ENCODE measurements at regions not wholly inside any gene's neighbourhood (a gene's known extent, or its start where the extent isn't known, plus 50 kb on each side); places are given as distances from the start of the nearest gene placed in this dataset.

DNA sequence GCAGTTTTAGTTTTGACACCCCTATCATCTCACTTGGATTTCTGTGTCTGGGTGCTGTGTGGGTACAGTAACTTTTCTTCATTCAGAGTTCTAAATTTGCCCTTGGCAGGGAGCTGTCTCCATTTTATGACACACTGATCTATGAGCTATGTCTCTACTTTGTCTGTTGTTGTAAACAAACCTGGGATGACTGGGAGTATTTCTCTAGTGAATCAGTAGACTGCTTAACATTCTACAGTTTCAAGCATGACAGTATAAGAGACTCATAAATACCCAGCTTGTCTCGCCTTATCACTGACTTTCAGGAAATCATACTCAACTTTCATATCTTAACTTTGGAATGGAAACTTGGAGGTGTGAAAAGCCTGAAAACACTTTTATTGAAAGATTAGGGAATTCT lies 212.1 kb upstream of the NUDT12 start:
- H3K9me3 ChIP-seq: no peaks in the 10 kb centered on the region

GRCh38 chr5:103772248-103772647 lies 209.7 kb upstream of the NUDT12 start:
- TF ChIP-seq, protein P1, sequence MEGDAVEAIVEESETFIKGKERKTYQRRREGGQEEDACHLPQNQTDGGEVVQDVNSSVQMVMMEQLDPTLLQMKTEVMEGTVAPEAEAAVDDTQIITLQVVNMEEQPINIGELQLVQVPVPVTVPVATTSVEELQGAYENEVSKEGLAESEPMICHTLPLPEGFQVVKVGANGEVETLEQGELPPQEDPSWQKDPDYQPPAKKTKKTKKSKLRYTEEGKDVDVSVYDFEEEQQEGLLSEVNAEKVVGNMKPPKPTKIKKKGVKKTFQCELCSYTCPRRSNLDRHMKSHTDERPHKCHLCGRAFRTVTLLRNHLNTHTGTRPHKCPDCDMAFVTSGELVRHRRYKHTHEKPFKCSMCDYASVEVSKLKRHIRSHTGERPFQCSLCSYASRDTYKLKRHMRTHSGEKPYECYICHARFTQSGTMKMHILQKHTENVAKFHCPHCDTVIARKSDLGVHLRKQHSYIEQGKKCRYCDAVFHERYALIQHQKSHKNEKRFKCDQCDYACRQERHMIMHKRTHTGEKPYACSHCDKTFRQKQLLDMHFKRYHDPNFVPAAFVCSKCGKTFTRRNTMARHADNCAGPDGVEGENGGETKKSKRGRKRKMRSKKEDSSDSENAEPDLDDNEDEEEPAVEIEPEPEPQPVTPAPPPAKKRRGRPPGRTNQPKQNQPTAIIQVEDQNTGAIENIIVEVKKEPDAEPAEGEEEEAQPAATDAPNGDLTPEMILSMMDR (IDR thresholded peaks at IDR 0.05): no peak
- no peaks in the 10 kb centered on the region for H3K4me1 ChIP-seq
- no peak overlapping the region for H3K27ac ChIP-seq
- no peaks in the 10 kb centered on the region for H3K27me3 ChIP-seq
- no peak for DNase-seq (ENCODE audit: low spot score)
- H3K9me3 ChIP-seq: no peaks in the 10 kb centered on the region
- H3K4me3 ChIP-seq: no peak overlapping the region
- H3K36me3 ChIP-seq: no peaks in the 10 kb centered on the region

More for the DNA sequence above, 212.1 kb upstream of the NUDT12 start:
- TF ChIP-seq, protein P1 (IDR thresholded peaks at IDR 0.05): no peak
- H3K27me3 ChIP-seq: no peaks in the 10 kb centered on the region
- H3K27ac ChIP-seq: no peak overlapping the region
- H3K4me1 ChIP-seq: no peaks in the 10 kb centered on the region
- no peak for DNase-seq (ENCODE audit: low spot score)
- H3K4me3 ChIP-seq: no peak overlapping the region
- H3K36me3 ChIP-seq: no peaks in the 10 kb centered on the region

GRCh38 chr5:103764403-103764802 lies 201.8 kb upstream of the NUDT12 start:
- H3K9me3 ChIP-seq: no peaks in the 10 kb centered on the region
- no peak for DNase-seq (ENCODE audit: low spot score)
- no peak overlapping the region for H3K4me3 ChIP-seq
- H3K36me3 ChIP-seq: no peaks in the 10 kb centered on the region
- TF ChIP-seq, protein P1 (IDR thresholded peaks at IDR 0.05): no peak
- H3K27ac ChIP-seq: no peak overlapping the region
- no peaks in the 10 kb centered on the region for H3K4me1 ChIP-seq
- H3K27me3 ChIP-seq: no peaks in the 10 kb centered on the region

DNA sequence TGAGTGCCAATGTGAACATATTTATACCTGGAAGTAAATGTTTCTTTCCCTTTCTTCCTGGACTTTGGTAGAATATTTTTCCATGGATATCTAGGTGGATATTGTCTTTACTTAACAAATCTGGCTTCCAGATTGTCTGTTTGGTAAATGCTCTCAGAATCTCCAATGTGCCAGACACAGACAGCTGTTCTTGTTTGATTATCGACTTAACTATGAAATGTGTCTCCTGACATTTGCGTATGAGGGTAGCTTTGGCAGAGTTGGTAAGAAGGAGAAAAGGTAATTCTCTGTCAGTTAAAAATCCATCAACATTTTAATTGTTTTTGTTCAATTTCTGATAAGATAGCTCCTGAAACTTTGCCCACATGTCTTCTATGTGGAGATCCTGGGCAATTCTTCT lies 196.4 kb upstream of the NUDT12 start:
- Histone ChIP-seq H3K36me3 (no peaks in the 10 kb centered on the region), H3K27ac (no peak overlapping the region), H3K27me3 (no peaks in the 10 kb centered on the region), H3K9me3 (no peaks in the 10 kb centered on the region), H3K4me3 (no peak overlapping the region), H3K4me1 (no peaks in the 10 kb centered on the region)
- DNase-seq (ENCODE audit: low spot score): no peak
- TF ChIP-seq, protein P1 (IDR thresholded peaks at IDR 0.05): no peak

GRCh38 chr5:103755974-103756373 lies 193.4 kb upstream of the NUDT12 start:
- TF ChIP-seq, protein P1 (IDR thresholded peaks at IDR 0.05): no peak
- DNase-seq (ENCODE audit: low spot score): no peak
- Histone ChIP-seq H3K27ac (no peak overlapping the region), H3K4me1 (no peaks in the 10 kb centered on the region), H3K27me3 (no peaks in the 10 kb centered on the region), H3K36me3 (no peaks in the 10 kb centered on the region), H3K9me3 (no peaks in the 10 kb centered on the region), H3K4me3 (no peak overlapping the region)

DNA sequence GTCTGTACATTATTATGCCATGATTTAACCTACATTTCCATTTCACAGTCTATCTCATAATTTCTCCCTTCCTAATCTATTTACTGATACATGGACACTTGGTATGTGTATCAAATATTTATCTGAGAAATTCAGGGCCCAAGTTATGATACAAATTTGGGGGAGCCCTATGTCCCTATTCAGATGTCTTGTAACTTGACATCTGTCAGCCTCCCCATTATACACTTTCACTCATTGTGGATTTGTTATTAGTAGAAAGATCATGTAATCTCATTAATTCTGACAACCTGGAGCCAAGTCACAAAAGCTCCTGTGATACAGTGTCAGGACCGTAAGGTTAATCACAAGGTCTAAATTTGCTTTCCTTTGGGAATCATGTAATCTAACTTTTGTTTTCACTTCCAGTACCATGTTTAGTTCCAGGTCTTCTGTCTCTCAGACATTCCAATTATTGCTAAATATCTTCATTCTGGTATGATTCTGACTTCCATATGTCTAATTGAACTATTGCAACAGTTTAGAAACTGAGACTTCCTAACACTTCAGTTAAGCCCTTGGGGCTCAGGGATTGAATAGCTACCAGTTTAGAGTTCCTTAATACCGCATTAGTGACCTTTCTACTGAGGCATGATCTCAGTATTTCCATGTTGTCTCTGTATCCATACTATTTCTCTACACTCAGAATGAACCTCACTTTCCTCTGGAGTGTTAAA lies 182.9 kb upstream of the NUDT12 start:
- DNase-seq (ENCODE audit: low spot score): no peak
- Histone ChIP-seq H3K36me3 (no peaks in the 10 kb centered on the region), H3K27me3 (no peaks in the 10 kb centered on the region), H3K4me3 (no peak overlapping the region), H3K9me3 (no peaks in the 10 kb centered on the region), H3K27ac (no peak overlapping the region), H3K4me1 (no peaks in the 10 kb centered on the region)
- TF ChIP-seq, protein P1 (IDR thresholded peaks at IDR 0.05): no peak
